HepG2 (cell line): ENCODE measurements at regions not wholly inside any gene's neighbourhood (a gene's known extent, or its start where the extent isn't known, plus 50 kb on each side); places are given as distances from the start of the nearest gene placed in this dataset.

Experiments used
- CHD4 ChIP-seq: fragments of 200-600 bp; sonication (generic); IDR thresholded peaks from 2 replicates; pipeline ENCODE4 v1.7.0; 2017; ENCODE audit warnings: mild to moderate bottlenecking, low read length, borderline replicate concordance
- ETS1 ChIP-seq: sonication (generic); formaldehyde crosslinking; IDR thresholded peaks from 2 replicates; pipeline ENCODE4 v1.4.0; 2020; ENCODE audit warnings: missing genetic modification reagents
- GTF3A ChIP-seq: sonication (generic); formaldehyde crosslinking; conservative IDR thresholded peaks from 2 replicates; pipeline ENCODE4 v1.4.0; 2020; ENCODE audit warnings: mild to moderate bottlenecking, missing genetic modification reagents
- KDM5A ChIP-seq: fragments of 200-600 bp; sonication (generic); IDR thresholded peaks from 2 replicates; pipeline ENCODE4 v1.7.0; 2018; ENCODE audit warnings: antibody characterized with exemption, mild to moderate bottlenecking, low read length, borderline replicate concordance
- MBD4 ChIP-seq: IDR thresholded peaks from 2 replicates; pipeline ENCODE4 v1.6.1; 2012; ENCODE audit warnings: low read length, inconsistent platforms, borderline replicate concordance
- NCOR1 ChIP-seq: fragments of 200-600 bp; sonication (generic); IDR thresholded peaks from 2 replicates; pipeline ENCODE4 v1.7.0; 2017; ENCODE audit warnings: antibody characterized with exemption, low read length, borderline replicate concordance
- NFYB ChIP-seq: sonication (generic); formaldehyde crosslinking; IDR thresholded peaks from 2 replicates; pipeline ENCODE4 v1.4.0; 2020; ENCODE audit warnings: missing genetic modification reagents
- TEF ChIP-seq: sonication (generic); formaldehyde crosslinking; IDR thresholded peaks from 2 replicates; pipeline ENCODE4 v1.5.0; 2020; ENCODE audit warnings: missing genetic modification reagents
- TSC22D2 ChIP-seq: sonication (generic); formaldehyde crosslinking; IDR thresholded peaks from 2 replicates; pipeline ENCODE4 v1.5.1; 2020; ENCODE audit warnings: missing genetic modification reagents, mild to moderate bottlenecking, borderline replicate concordance
- ZBTB1 ChIP-seq: sonication (generic); formaldehyde crosslinking; IDR thresholded peaks from 2 replicates; pipeline ENCODE4 v1.4.0; 2020; ENCODE audit warnings: missing genetic modification reagents, borderline replicate concordance
- ZBTB3 ChIP-seq: sonication (generic); formaldehyde crosslinking; IDR thresholded peaks from 2 replicates; pipeline ENCODE4 v1.4.0; 2020; ENCODE audit warnings: low read depth, mild to moderate bottlenecking, moderate library complexity, missing genetic modification reagents, borderline replicate concordance
- ZBTB42 ChIP-seq: sonication (generic); formaldehyde crosslinking; IDR thresholded peaks from 2 replicates; pipeline ENCODE4 v1.5.0; 2020; ENCODE audit warnings: mild to moderate bottlenecking, missing genetic modification reagents
- ZFP37 ChIP-seq: sonication (generic); formaldehyde crosslinking; IDR thresholded peaks from 2 replicates; pipeline ENCODE4 v1.4.0; 2020; ENCODE audit warnings: missing genetic modification reagents, borderline replicate concordance
- ZNF44 ChIP-seq: sonication (generic); formaldehyde crosslinking; IDR thresholded peaks from 2 replicates; pipeline ENCODE4 v1.5.1; 2020; ENCODE audit warnings: mild to moderate bottlenecking, missing genetic modification reagents
- ZNF547 ChIP-seq: sonication (generic); formaldehyde crosslinking; IDR thresholded peaks from 2 replicates; pipeline ENCODE4 v1.5.1; 2020; ENCODE audit warnings: mild to moderate bottlenecking, missing genetic modification reagents
- ZNF629 ChIP-seq: sonication (generic); formaldehyde crosslinking; conservative IDR thresholded peaks from 2 replicates; pipeline ENCODE4 v1.5.0; 2020; ENCODE audit warnings: missing genetic modification reagents
- ZNF749 ChIP-seq: sonication (generic); formaldehyde crosslinking; IDR thresholded peaks from 2 replicates; pipeline ENCODE4 v1.8.0; 2022; ENCODE audit warnings: mild to moderate bottlenecking, missing genetic modification reagents, moderate library complexity, borderline replicate concordance
- ZNF891 ChIP-seq: sonication (generic); formaldehyde crosslinking; IDR thresholded peaks from 2 replicates; pipeline ENCODE4 v1.5.0; 2020; ENCODE audit warnings: mild to moderate bottlenecking, missing genetic modification reagents
- TF ChIP-seq, protein P1 (sequence below): sonication (generic); formaldehyde crosslinking; IDR thresholded peaks from 2 replicates; pipeline ENCODE4 v1.9.0; 2021; ENCODE audit warnings: mild to moderate bottlenecking, missing genetic modification reagents
- TF ChIP-seq, protein P2 (sequence below): sonication (generic); formaldehyde crosslinking; IDR thresholded peaks from 2 replicates; pipeline ENCODE4 v1.8.1; 2022; ENCODE audit warnings: mild to moderate bottlenecking, missing genetic modification reagents

GRCh38 chr6:28648035-28648877 is 122.6 kb downstream of the GPX5 start (continued):
- TF ChIP-seq CHD4 (peak; percentile 87; the same call in 1 of the 2 replicates), NFYB (no peak), ZBTB42 (CRISPR knock-in tag) (0 out of 2 replicates have a peak, but pooled peaks have one; percentile 36), ZBTB1 (CRISPR knock-in tag) (no peak), MBD4 (0 out of 2 replicates have a peak, but pooled peaks have one; percentile 63), ZNF629 (peak; percentile 66), ETS1 (no peak), ZFP37 (CRISPR knock-in tag) (peak; percentile 79; the same call in 1 of the 2 replicates), ZNF547 (no peak), ZNF44 (peak; percentile 53; the same call in 1 of the 2 replicates), ZNF749 (CRISPR knock-in tag) (0 out of 2 replicates have a peak, but pooled peaks have one; percentile 43), ZNF891 (CRISPR knock-in tag) (no peak), TSC22D2 (peak; percentile 77; the same call in 1 of the 2 replicates), NCOR1 (peak; percentile 62; the same call in 1 of the 2 replicates), KDM5A (no peak), TEF (CRISPR knock-in tag) (no peak), ZBTB3 (CRISPR knock-in tag) (no peak; the same call in 1 of the 2 replicates), GTF3A (CRISPR knock-in tag) (peak; percentile 75; the same call in 1 of the 2 replicates)
- TF ChIP-seq, protein P1, sequence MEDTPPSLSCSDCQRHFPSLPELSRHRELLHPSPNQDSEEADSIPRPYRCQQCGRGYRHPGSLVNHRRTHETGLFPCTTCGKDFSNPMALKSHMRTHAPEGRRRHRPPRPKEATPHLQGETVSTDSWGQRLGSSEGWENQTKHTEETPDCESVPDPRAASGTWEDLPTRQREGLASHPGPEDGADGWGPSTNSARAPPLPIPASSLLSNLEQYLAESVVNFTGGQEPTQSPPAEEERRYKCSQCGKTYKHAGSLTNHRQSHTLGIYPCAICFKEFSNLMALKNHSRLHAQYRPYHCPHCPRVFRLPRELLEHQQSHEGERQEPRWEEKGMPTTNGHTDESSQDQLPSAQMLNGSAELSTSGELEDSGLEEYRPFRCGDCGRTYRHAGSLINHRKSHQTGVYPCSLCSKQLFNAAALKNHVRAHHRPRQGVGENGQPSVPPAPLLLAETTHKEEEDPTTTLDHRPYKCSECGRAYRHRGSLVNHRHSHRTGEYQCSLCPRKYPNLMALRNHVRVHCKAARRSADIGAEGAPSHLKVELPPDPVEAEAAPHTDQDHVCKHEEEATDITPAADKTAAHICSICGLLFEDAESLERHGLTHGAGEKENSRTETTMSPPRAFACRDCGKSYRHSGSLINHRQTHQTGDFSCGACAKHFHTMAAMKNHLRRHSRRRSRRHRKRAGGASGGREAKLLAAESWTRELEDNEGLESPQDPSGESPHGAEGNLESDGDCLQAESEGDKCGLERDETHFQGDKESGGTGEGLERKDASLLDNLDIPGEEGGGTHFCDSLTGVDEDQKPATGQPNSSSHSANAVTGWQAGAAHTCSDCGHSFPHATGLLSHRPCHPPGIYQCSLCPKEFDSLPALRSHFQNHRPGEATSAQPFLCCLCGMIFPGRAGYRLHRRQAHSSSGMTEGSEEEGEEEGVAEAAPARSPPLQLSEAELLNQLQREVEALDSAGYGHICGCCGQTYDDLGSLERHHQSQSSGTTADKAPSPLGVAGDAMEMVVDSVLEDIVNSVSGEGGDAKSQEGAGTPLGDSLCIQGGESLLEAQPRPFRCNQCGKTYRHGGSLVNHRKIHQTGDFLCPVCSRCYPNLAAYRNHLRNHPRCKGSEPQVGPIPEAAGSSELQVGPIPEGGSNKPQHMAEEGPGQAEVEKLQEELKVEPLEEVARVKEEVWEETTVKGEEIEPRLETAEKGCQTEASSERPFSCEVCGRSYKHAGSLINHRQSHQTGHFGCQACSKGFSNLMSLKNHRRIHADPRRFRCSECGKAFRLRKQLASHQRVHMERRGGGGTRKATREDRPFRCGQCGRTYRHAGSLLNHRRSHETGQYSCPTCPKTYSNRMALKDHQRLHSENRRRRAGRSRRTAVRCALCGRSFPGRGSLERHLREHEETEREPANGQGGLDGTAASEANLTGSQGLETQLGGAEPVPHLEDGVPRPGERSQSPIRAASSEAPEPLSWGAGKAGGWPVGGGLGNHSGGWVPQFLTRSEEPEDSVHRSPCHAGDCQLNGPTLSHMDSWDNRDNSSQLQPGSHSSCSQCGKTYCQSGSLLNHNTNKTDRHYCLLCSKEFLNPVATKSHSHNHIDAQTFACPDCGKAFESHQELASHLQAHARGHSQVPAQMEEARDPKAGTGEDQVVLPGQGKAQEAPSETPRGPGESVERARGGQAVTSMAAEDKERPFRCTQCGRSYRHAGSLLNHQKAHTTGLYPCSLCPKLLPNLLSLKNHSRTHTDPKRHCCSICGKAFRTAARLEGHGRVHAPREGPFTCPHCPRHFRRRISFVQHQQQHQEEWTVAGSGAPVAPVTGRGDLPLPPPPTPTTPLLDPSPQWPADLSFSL (CRISPR knock-in tag), result 0 out of 2 replicates have a peak, but pooled peaks have one; percentile 51
- TF ChIP-seq, protein P2, sequence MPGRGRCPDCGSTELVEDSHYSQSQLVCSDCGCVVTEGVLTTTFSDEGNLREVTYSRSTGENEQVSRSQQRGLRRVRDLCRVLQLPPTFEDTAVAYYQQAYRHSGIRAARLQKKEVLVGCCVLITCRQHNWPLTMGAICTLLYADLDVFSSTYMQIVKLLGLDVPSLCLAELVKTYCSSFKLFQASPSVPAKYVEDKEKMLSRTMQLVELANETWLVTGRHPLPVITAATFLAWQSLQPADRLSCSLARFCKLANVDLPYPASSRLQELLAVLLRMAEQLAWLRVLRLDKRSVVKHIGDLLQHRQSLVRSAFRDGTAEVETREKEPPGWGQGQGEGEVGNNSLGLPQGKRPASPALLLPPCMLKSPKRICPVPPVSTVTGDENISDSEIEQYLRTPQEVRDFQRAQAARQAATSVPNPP (CRISPR knock-in tag), result no peak
